Right lobe of liver (tissue), 4 donors: ENCODE measurements at regions not wholly inside any gene's neighbourhood (a gene's known extent, or its start where the extent isn't known, plus 50 kb on each side); places are given as distances from the start of the nearest gene placed in this dataset.

Experiments
- CTCF ChIP-seq, 4 donors: fragments of 200-600 bp in 3 of 4; fragments of 450-650 bp in 1 of 4; IDR thresholded peaks; one replicate each; pipeline versions ENCODE4 v1.5.1 to v1.8.0; 2016 to 2022; ENCODE audit warnings: antibody characterized with exemption in 4 of 4, mild to moderate bottlenecking in 2 of 4
- POLR2A ChIP-seq: fragments of 450-650 bp; IDR thresholded peaks from one replicate; pipeline ENCODE4 v1.6.1; 2017; ENCODE audit warnings: antibody characterized with exemption, mild to moderate bottlenecking
- donor health status: DM: no; HTN: no; CAD: no.
- donor health status: DM: no; HTN: no; CAD: no.
- donor health status: DM: no; HTN: yes; CAD: no.

- TF ChIP-seq CTCF (IDR thresholded peaks at IDR 0.05) (no peak), POLR2A (no peak)
Measured at GRCh38 chr6:84877515-84878210, 113.3 kb upstream of the TBX18 start.
